CD14-positive monocyte (primary cell): ENCODE measurements at regions not wholly inside any gene's neighbourhood (a gene's known extent, or its start where the extent isn't known, plus 50 kb on each side); places are given as distances from the start of the nearest gene placed in this dataset.

Source experiments
- DNase-seq, 3 donors: peaks; one replicate each; pipeline ENCODE4 v3.0.0-alpha.2; 2011 to 2022
- H2AFZ ChIP-seq: 2 replicates; pipeline ENCODE4 v1.6.0; 2012; ENCODE audit warnings: mild to moderate bottlenecking, low read depth, low read length, inconsistent platforms; ENCODE audit not compliant: insufficient read depth, poor library complexity, severe bottlenecking
- H3K27ac ChIP-seq, 2 donors: 1 replicate in 1 of 2; 2 replicates in 1 of 2; pipeline ENCODE4 v1.5.1; 2012 to 2013; ENCODE audit warnings: low read length in 2 of 2, control low read depth in 1 of 2, inconsistent platforms in 1 of 2, low read depth in 1 of 2, mild to moderate bottlenecking in 1 of 2
- H3K27me3 ChIP-seq, 2 donors: one replicate each; pipeline versions ENCODE4 v1.6.0 to v1.6.1; 2011 to 2013; ENCODE audit warnings: low read length in 2 of 2; ENCODE audit not compliant: control insufficient read depth in 2 of 2, insufficient read depth in 2 of 2
- H3K36me3 ChIP-seq, 2 donors: replicated peaks in 1 of 2; 1 replicate in 1 of 2; 2 replicates in 1 of 2; pipeline versions ENCODE4 v1.5.1 to v1.6.1; 2012 to 2013; ENCODE audit warnings: low read length in 2 of 2, control low read depth in 1 of 2, inconsistent platforms in 1 of 2, mild to moderate bottlenecking in 1 of 2; ENCODE audit not compliant: insufficient read depth in 2 of 2, control insufficient read depth in 1 of 2
- H3K4me1 ChIP-seq, 2 donors: 1 replicate in 1 of 2; 2 replicates in 1 of 2; pipeline versions ENCODE4 v1.5.1 to v1.6.1; 2012 to 2013; ENCODE audit warnings: low read length in 2 of 2, control low read depth in 1 of 2, inconsistent platforms in 1 of 2, mild to moderate bottlenecking in 1 of 2, moderate library complexity in 1 of 2; ENCODE audit not compliant: insufficient read depth in 2 of 2, control insufficient read depth in 1 of 2
- H3K4me2 ChIP-seq: replicated peaks from 2 replicates; pipeline ENCODE3; 2012; ENCODE audit warnings: low read length, moderate library complexity, mild to moderate bottlenecking; ENCODE audit not compliant: poor library complexity, severe bottlenecking; ENCODE audit errors: extremely low read depth
- H3K4me3 ChIP-seq, 3 experiments: fragments of 200-600 bp in 1 of 3; sonication (generic) in 1 of 3; replicated peaks in 1 of 3; 1 replicate in 2 of 3; 2 replicates in 1 of 3; pipeline ENCODE4 v1.5.1; 2011 to 2013; ENCODE audit warnings: low read length in 3 of 3, mild to moderate bottlenecking in 3 of 3, control low read depth in 2 of 3, low read depth in 2 of 3, inconsistent platforms in 1 of 3, moderate library complexity in 1 of 3
- H3K79me2 ChIP-seq: 2 replicates; pipeline ENCODE4 v1.6.0; 2012; ENCODE audit warnings: mild to moderate bottlenecking, control low read depth, inconsistent platforms, low read length, moderate library complexity; ENCODE audit not compliant: insufficient read depth
- H3K9ac ChIP-seq: 2 replicates; pipeline ENCODE4 v1.6.0; 2017; ENCODE audit warnings: low read length, mild to moderate bottlenecking; ENCODE audit not compliant: insufficient read depth, poor library complexity, severe bottlenecking
- H3K9me3 ChIP-seq, 2 donors: replicated peaks in 1 of 2; 1 replicate in 1 of 2; 2 replicates in 1 of 2; pipeline versions ENCODE4 v1.5.1 to v1.6.1; 2012 to 2013; ENCODE audit warnings: low read length in 2 of 2, control low read depth in 1 of 2; ENCODE audit not compliant: control insufficient read depth in 1 of 2, insufficient read depth in 1 of 2
- H4K20me1 ChIP-seq: 2 replicates; pipeline ENCODE4 v1.6.0; 2012; ENCODE audit warnings: mild to moderate bottlenecking, low read length, control low read depth, moderate library complexity; ENCODE audit not compliant: insufficient read depth
- H3K27ac Mint-ChIP-seq, 7 donors: one replicate each; pipeline ENCODE4 v1.8.0; 2020; ENCODE audit warnings: mild to moderate bottlenecking in 7 of 7, mixed read lengths in 7 of 7, moderate library complexity in 6 of 7, inconsistent platforms in 2 of 7
- H3K27me3 Mint-ChIP-seq, 3 donors: one replicate each; pipeline ENCODE4 v1.8.0; 2021 to 2022; ENCODE audit warnings: low read depth in 3 of 3, mild to moderate bottlenecking in 3 of 3, mixed read lengths in 3 of 3, moderate library complexity in 3 of 3, inconsistent platforms in 1 of 3
- H3K36me3 Mint-ChIP-seq, 2 donors: one replicate each; pipeline ENCODE4 v1.8.0; 2020; ENCODE audit warnings: mixed read lengths in 2 of 2, inconsistent platforms in 1 of 2, mild to moderate bottlenecking in 1 of 2
- H3K4me1 Mint-ChIP-seq: one replicate; pipeline ENCODE4 v1.8.0; 2020; ENCODE audit warnings: mild to moderate bottlenecking, mixed read lengths
- H3K4me3 Mint-ChIP-seq, 2 donors: one replicate each; pipeline ENCODE4 v1.8.0; 2020; ENCODE audit warnings: mild to moderate bottlenecking in 2 of 2, mixed read lengths in 2 of 2, moderate library complexity in 1 of 2
- H3K9me3 Mint-ChIP-seq, 7 donors: one replicate each; pipeline ENCODE4 v1.8.0; 2020 to 2022; ENCODE audit warnings: mixed read lengths in 7 of 7, mild to moderate bottlenecking in 6 of 7, moderate library complexity in 6 of 7, inconsistent platforms in 2 of 7
- WGBS: methylation state at CpG from one replicate; pipeline ENCODE4 v1.1.5; 2013; ENCODE audit warnings: missing lambda C conversion rate; ENCODE audit not compliant: insufficient coverage; 5-methylcytosine and 5-hydroxymethylcytosine counted together
- intact Hi-C, 2 donors: fragments of 100-400 bp; cut with micrococcal nuclease; formaldehyde crosslinking; loops; one replicate each; pipeline versions ENCODE4 v1.15.0 to v1.15.1; 2023
- TF ChIP-seq, protein P1 (sequence below): fragments of 200-600 bp; IDR thresholded peaks from one replicate; pipeline ENCODE4 v1.8.0; 2022; ENCODE audit warnings: antibody characterized with exemption, mild to moderate bottlenecking

- Histone ChIP-seq H3K4me1 (no peaks in the 10 kb centered on the region), H3K79me2 (no peaks in the 10 kb centered on the region), H3K27me3 (no peaks in the 10 kb centered on the region), H2AFZ (no peak overlapping the region), H3K27ac (no peak overlapping the region), H3K9me3 (peaks cover 0 to 3% of the 10 kb centered on the region in 2 donors), H3K9ac (no peak overlapping the region), H4K20me1 (no peaks in the 10 kb centered on the region), H3K4me3 (no peak overlapping the region), H3K36me3 (no peaks in the 10 kb centered on the region), H3K4me2 (no peak overlapping the region)
- TF ChIP-seq, protein P1, sequence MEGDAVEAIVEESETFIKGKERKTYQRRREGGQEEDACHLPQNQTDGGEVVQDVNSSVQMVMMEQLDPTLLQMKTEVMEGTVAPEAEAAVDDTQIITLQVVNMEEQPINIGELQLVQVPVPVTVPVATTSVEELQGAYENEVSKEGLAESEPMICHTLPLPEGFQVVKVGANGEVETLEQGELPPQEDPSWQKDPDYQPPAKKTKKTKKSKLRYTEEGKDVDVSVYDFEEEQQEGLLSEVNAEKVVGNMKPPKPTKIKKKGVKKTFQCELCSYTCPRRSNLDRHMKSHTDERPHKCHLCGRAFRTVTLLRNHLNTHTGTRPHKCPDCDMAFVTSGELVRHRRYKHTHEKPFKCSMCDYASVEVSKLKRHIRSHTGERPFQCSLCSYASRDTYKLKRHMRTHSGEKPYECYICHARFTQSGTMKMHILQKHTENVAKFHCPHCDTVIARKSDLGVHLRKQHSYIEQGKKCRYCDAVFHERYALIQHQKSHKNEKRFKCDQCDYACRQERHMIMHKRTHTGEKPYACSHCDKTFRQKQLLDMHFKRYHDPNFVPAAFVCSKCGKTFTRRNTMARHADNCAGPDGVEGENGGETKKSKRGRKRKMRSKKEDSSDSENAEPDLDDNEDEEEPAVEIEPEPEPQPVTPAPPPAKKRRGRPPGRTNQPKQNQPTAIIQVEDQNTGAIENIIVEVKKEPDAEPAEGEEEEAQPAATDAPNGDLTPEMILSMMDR = no peak
- DNase-seq = no peak
- Mint-ChIP-seq H3K27ac (no peak overlapping the region), H3K4me1 (no peaks in the 10 kb centered on the region), H3K9me3 (peaks cover 0 to 16% (median 6%) of the 10 kb centered on the region in 7 donors), H3K4me3 (no peak overlapping the region), H3K36me3 (no peaks in the 10 kb centered on the region), H3K27me3 (no peaks in the 10 kb centered on the region)
- 83% methylated on average over 4 of the region's 5 CpGs for WGBS
- intact Hi-C loops = no loop called here
Observed at GRCh38 chr17:53979991-53980390, 157.3 kb downstream of the KIF2B start.

DNA sequence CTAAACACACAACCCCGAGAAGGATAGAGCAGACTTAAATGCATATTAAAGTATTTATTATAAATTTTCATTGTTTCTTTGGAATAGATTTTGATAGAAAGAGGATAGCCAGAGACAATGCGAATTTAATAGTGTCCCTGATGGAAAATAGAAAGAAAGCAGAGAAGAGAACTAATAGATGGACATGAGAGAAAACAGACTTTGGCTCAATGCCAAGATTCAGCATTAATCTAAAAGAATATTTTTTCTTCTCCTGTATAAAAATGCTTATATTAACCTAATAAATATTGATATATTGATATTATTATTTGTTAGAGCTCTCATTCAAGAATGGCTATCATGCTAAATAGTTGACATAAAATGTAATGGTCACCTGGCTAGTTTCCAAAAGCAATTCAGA lies 173.4 kb downstream of the KIF2B start:
- no CpG with 5 or more reads among the region's 2 CpGs for WGBS
- no peaks in the 10 kb centered on the region for H3K27me3 Mint-ChIP-seq
- no peaks in the 10 kb centered on the region for H3K4me1 Mint-ChIP-seq
- intact Hi-C loops = no loop called here
- Histone ChIP-seq H3K36me3 (no peaks in the 10 kb centered on the region), H2AFZ (no peak overlapping the region), H3K9me3 (peaks cover 0 to 6% of the 10 kb centered on the region in 2 donors), H3K27me3 (no peaks in the 10 kb centered on the region), H3K9ac (no peak overlapping the region), H3K4me1 (no peaks in the 10 kb centered on the region), H3K27ac (no peak overlapping the region), H3K79me2 (no peaks in the 10 kb centered on the region), H4K20me1 (no peaks in the 10 kb centered on the region), H3K4me3 (no peak overlapping the region), H3K4me2 (no peak overlapping the region)
- H3K9me3 Mint-ChIP-seq = peaks cover 0 to 5% (median 3%) of the 10 kb centered on the region in 7 donors
- no peaks in the 10 kb centered on the region for H3K36me3 Mint-ChIP-seq
- TF ChIP-seq, protein P1 = no peak
- no peak overlapping the region for H3K4me3 Mint-ChIP-seq
- no peak overlapping the region for H3K27ac Mint-ChIP-seq
- DNase-seq = no peak
